OCI-LY1 (cell line): ENCODE measurements at regions not wholly inside any gene's neighbourhood (a gene's known extent, or its start where the extent isn't known, plus 50 kb on each side); places are given as distances from the start of the nearest gene placed in this dataset.
"Not testable (repeated sequence)": the region's sequence is repeated elsewhere in the genome, so short reads cannot be mapped to it uniquely, and the experiment has no call there.

Experiments used
- CTCF ChIP-seq: fragments of 200-600 bp; sonication (generic), shearing (Covaris generic); IDR thresholded peaks from 2 replicates; pipeline ENCODE4 v1.5.1; 2017; ENCODE audit warnings: mild to moderate bottlenecking, antibody characterized with exemption, low read length, moderate library complexity, mixed read lengths
- EZH2 ChIP-seq: fragments of 200-600 bp; sonication (generic), shearing (Covaris generic); IDR thresholded peaks from 2 replicates; pipeline ENCODE4 v1.8.0; 2017; ENCODE audit warnings: borderline replicate concordance, mixed run types, mild to moderate bottlenecking, antibody characterized with exemption, low read length, moderate library complexity, mixed read lengths

- not testable (repeated sequence) for TF ChIP-seq CTCF, EZH2
Observed at GRCh38 chr16:29326164-29327125, 80.1 kb downstream of the NPIPB11 start.
